Skeletal muscle tissue (tissue), 3 donors: ENCODE measurements at regions not wholly inside any gene's neighbourhood (a gene's known extent, or its start where the extent isn't known, plus 50 kb on each side); places are given as distances from the start of the nearest gene placed in this dataset.
"Not testable (repeated sequence)": the region's sequence is repeated elsewhere in the genome, so short reads cannot be mapped to it uniquely, and the experiment has no call there.

ENCODE experiments used
- H3K27ac ChIP-seq: one replicate; pipeline ENCODE4 v1.7.0; 2013; ENCODE audit warnings: mild to moderate bottlenecking, low read depth, low read length, inconsistent platforms
- H3K27me3 ChIP-seq, 3 donors: one replicate each; pipeline ENCODE4 v1.7.0; 2013; ENCODE audit warnings: low read length in 3 of 3; ENCODE audit not compliant: control insufficient read depth in 3 of 3, insufficient read depth in 3 of 3
- H3K36me3 ChIP-seq, 3 donors: one replicate each; pipeline ENCODE4 v1.7.0; 2013; ENCODE audit warnings: low read length in 3 of 3; ENCODE audit not compliant: control insufficient read depth in 3 of 3, insufficient read depth in 3 of 3
- H3K4me1 ChIP-seq, 3 donors: one replicate each; pipeline ENCODE4 v1.7.0; 2013; ENCODE audit warnings: low read length in 3 of 3, mild to moderate bottlenecking in 3 of 3; ENCODE audit not compliant: control insufficient read depth in 3 of 3, insufficient read depth in 3 of 3
- H3K4me3 ChIP-seq, 3 donors: one replicate each; pipeline ENCODE4 v1.7.0; 2013; ENCODE audit warnings: low read length in 3 of 3
- H3K9ac ChIP-seq, 3 donors: one replicate each; pipeline ENCODE4 v1.7.0; 2013; ENCODE audit warnings: low read length in 3 of 3, mild to moderate bottlenecking in 3 of 3, moderate library complexity in 2 of 3, low read depth in 1 of 3
- H3K9me3 ChIP-seq, 3 donors: one replicate each; pipeline ENCODE4 v1.7.0; 2013; ENCODE audit warnings: low read length in 3 of 3; ENCODE audit not compliant: control insufficient read depth in 3 of 3
- donor health status: Osteomylitis.

- not testable (repeated sequence) for H3K27ac ChIP-seq, H3K4me3 ChIP-seq, H3K36me3 ChIP-seq, H3K4me1 ChIP-seq, H3K27me3 ChIP-seq, H3K9ac ChIP-seq, H3K9me3 ChIP-seq
Observed at GRCh38 chr14:105776112-105776511, 249.7 kb downstream of the TMEM121 start.

- Histone ChIP-seq H3K9me3 (peaks cover 0 to 2% (median 0%) of the 10 kb centered on the region in 3 donors), H3K27me3 (no peaks in the 10 kb centered on the region), H3K9ac (no peak overlapping the region), H3K4me1 (no peaks in the 10 kb centered on the region), H3K4me3 (no peak overlapping the region), H3K36me3 (no peaks in the 10 kb centered on the region), H3K27ac (no peak overlapping the region)
Observed at GRCh38 chr14:105776924-105777323, 250.5 kb downstream of the TMEM121 start.

DNA sequence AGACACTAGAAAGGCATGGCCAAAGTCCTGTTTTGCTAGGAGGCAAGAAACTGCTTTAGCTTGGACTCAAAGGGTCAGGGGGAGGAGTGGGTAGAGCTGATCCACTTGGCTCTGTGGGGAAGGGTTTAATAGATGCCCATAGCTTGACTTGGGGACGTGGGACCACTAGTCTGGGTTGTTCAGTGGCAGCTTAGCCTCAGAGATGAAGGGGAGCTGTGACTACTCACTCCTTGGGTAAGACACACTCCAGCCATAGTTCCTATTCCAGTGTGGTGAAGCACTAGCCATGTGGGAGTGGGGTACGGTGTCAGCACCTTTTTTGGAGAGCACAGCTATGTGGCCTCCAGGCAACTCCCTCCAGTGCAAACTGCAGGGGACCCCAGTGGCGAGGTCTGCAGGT lies 257.3 kb downstream of the TMEM121 start:
- H3K9me3 ChIP-seq = peaks cover 0 to 7% (median 4%) of the 10 kb centered on the region in 3 donors
- no peaks in the 10 kb centered on the region for H3K36me3 ChIP-seq
- H3K27me3 ChIP-seq = no peaks in the 10 kb centered on the region
- H3K9ac ChIP-seq = no peak overlapping the region
- no peak overlapping the region for H3K4me3 ChIP-seq
- no peaks in the 10 kb centered on the region for H3K4me1 ChIP-seq
- no peak overlapping the region for H3K27ac ChIP-seq

DNA sequence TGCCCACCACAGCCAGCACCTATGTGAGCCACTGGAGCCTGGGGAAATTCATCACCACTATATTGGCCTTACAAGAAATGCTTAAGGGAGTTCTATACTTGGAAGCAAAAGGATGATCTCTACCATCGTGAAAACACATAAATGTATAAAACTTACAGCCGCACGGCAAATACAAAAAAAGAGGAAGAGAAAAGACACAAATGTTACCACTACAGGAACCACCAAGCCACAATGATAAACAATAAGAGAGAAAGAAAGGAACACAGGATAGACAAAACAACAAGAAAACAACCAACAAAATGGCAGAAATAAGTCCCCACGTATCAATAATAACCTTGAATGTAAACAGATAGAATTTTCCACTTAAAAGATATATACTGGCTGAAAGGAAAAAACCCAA lies 267.5 kb downstream of the TMEM121 start:
- no peaks in the 10 kb centered on the region for H3K36me3 ChIP-seq
- no peaks in the 10 kb centered on the region for H3K9me3 ChIP-seq
- no peak overlapping the region for H3K9ac ChIP-seq
- H3K27me3 ChIP-seq = no peaks in the 10 kb centered on the region
- no peak overlapping the region for H3K27ac ChIP-seq
- no peaks in the 10 kb centered on the region for H3K4me1 ChIP-seq
- no peak overlapping the region for H3K4me3 ChIP-seq

GRCh38 chr14:105797546-105797945 lies 271.2 kb downstream of the TMEM121 start:
- Histone ChIP-seq H3K27me3 (no peaks in the 10 kb centered on the region), H3K36me3 (no peaks in the 10 kb centered on the region), H3K4me3 (no peak overlapping the region), H3K4me1 (no peaks in the 10 kb centered on the region), H3K9me3 (no peaks in the 10 kb centered on the region), H3K9ac (no peak overlapping the region), H3K27ac (no peak overlapping the region)

- no peaks in the 10 kb centered on the region for H3K4me1 ChIP-seq
- H3K9me3 ChIP-seq = peaks cover 2 to 9% (median 7%) of the 10 kb centered on the region in 3 donors
- H3K27me3 ChIP-seq = no peaks in the 10 kb centered on the region
- H3K27ac ChIP-seq = no peak overlapping the region
- no peak overlapping the region for H3K4me3 ChIP-seq
- no peaks in the 10 kb centered on the region for H3K36me3 ChIP-seq
- no peak overlapping the region for H3K9ac ChIP-seq
Observed at GRCh38 chr14:105805701-105806100, 279.3 kb downstream of the TMEM121 start.

GRCh38 chr14:105806568-105806967 lies 280.2 kb downstream of the TMEM121 start:
- H3K27me3 ChIP-seq = no peaks in the 10 kb centered on the region
- H3K27ac ChIP-seq = no peak overlapping the region
- H3K9ac ChIP-seq = no peak overlapping the region
- H3K36me3 ChIP-seq = no peaks in the 10 kb centered on the region
- no peak overlapping the region for H3K4me3 ChIP-seq
- H3K4me1 ChIP-seq = no peaks in the 10 kb centered on the region
- H3K9me3 ChIP-seq = peaks cover 2 to 9% (median 7%) of the 10 kb centered on the region in 3 donors

GRCh38 chr14:105817971-105818711 lies 291.8 kb downstream of the TMEM121 start:
- Histone ChIP-seq H3K9ac (no peak overlapping the region), H3K36me3 (no peaks in the 10 kb centered on the region), H3K27me3 (peaks cover 3 to 4% (median 4%) of the 10 kb centered on the region in 3 donors), H3K4me3 (no peak overlapping the region), H3K9me3 (no peaks in the 10 kb centered on the region), H3K27ac (no peak overlapping the region), H3K4me1 (no peaks in the 10 kb centered on the region)

DNA sequence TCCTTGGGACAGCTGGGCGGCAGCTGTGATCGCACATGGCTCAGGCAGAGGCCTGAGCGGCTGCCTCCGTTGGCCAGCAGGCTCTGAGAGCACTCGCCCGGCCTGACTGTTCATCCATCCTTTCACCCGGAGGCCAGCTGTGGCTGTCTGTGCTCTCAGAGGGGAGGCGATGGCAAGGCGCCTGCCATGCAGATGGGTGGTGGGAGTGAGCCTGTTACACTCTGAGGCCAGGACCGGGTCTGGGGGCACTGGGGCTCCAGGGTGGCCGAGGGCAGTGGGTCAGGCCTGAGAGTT lies 292.3 kb downstream of the TMEM121 start:
- no peaks in the 10 kb centered on the region for H3K4me1 ChIP-seq
- H3K27ac ChIP-seq = no peak overlapping the region
- H3K27me3 ChIP-seq = peaks cover 3 to 4% (median 4%) of the 10 kb centered on the region in 3 donors
- no peak overlapping the region for H3K4me3 ChIP-seq
- no peaks in the 10 kb centered on the region for H3K9me3 ChIP-seq
- no peaks in the 10 kb centered on the region for H3K36me3 ChIP-seq
- no peak overlapping the region for H3K9ac ChIP-seq

DNA sequence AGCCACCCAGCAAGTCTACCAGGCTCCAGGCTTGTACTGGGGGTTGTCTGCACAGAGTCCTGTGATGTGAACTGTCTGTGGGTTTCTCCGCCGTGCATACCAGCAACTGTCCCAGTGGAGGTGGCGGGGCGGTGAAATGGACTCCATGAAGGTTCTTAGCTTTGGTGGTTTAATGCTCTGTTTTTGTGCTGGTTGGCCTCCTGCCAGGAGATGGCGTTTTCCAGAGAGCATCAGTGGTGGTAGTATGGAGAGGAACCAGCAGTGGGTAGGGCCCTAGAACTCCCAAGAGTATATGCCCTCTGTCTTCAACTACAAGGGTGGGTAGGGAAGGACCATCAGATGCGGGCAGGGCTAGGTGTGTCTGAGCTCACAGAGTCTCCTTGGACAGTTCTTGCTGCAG lies 303.8 kb downstream of the TMEM121 start:
- H3K4me1 ChIP-seq = no peaks in the 10 kb centered on the region
- no peak overlapping the region for H3K27ac ChIP-seq
- no peaks in the 10 kb centered on the region for H3K9me3 ChIP-seq
- H3K4me3 ChIP-seq = no peak overlapping the region
- no peaks in the 10 kb centered on the region for H3K36me3 ChIP-seq
- H3K9ac ChIP-seq = no peak overlapping the region
- peaks cover 0 to 5% (median 0%) of the 10 kb centered on the region in 3 donors for H3K27me3 ChIP-seq
